Transverse colon (tissue), 4 donors: ENCODE measurements at regions not wholly inside any gene's neighbourhood (a gene's known extent, or its start where the extent isn't known, plus 50 kb on each side); places are given as distances from the start of the nearest gene placed in this dataset.

Experiments used
- POLR2AphosphoS5 ChIP-seq, 3 donors: sonication (generic); formaldehyde crosslinking; IDR thresholded peaks; one replicate each; pipeline ENCODE4 v1.6.1; 2016; ENCODE audit warnings: antibody characterized with exemption in 3 of 3
- TF ChIP-seq, protein P1 (sequence below), 5 experiments: fragments of 200-600 bp in 3 of 5; fragments of 450-650 bp in 2 of 5; sonication (generic) in 3 of 5; IDR thresholded peaks; 1 replicate in 2 of 5; 2 replicates in 3 of 5; pipeline ENCODE4 v1.5.1; 2016 to 2017; ENCODE audit warnings: antibody characterized with exemption in 5 of 5, inconsistent platforms in 3 of 5, mild to moderate bottlenecking in 2 of 5, moderate library complexity in 1 of 5

- TF ChIP-seq, protein P1, sequence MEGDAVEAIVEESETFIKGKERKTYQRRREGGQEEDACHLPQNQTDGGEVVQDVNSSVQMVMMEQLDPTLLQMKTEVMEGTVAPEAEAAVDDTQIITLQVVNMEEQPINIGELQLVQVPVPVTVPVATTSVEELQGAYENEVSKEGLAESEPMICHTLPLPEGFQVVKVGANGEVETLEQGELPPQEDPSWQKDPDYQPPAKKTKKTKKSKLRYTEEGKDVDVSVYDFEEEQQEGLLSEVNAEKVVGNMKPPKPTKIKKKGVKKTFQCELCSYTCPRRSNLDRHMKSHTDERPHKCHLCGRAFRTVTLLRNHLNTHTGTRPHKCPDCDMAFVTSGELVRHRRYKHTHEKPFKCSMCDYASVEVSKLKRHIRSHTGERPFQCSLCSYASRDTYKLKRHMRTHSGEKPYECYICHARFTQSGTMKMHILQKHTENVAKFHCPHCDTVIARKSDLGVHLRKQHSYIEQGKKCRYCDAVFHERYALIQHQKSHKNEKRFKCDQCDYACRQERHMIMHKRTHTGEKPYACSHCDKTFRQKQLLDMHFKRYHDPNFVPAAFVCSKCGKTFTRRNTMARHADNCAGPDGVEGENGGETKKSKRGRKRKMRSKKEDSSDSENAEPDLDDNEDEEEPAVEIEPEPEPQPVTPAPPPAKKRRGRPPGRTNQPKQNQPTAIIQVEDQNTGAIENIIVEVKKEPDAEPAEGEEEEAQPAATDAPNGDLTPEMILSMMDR (IDR thresholded peaks at IDR 0.05) = no peak
- no peak for TF ChIP-seq POLR2AphosphoS5 (IDR thresholded peaks at IDR 0.05)
Observed at GRCh38 chrX:90883479-90883878, 551.2 kb upstream of the PABPC5 start.
